Caco-2 (cell line): ENCODE measurements at regions not wholly inside any gene's neighbourhood (a gene's known extent, or its start where the extent isn't known, plus 50 kb on each side); places are given as distances from the start of the nearest gene placed in this dataset.

Source experiments
- BruUV-seq: library from RNA; stranded (reverse); fragments of 400-500 nt; replicated peaks from 2 replicates; lab custom pipeline; 2021; lab: Mats Ljungman, UMichigan
- CTCF ChIA-PET: fragments of 300-600 bp; sonication (Branson Sonifier 250); formaldehyde crosslinking; loops from one replicate; lab custom pipeline; 2022; ENCODE audit warnings: antibody characterized with exemption; lab: Charles Lee
- POLR2A ChIA-PET: fragments of 300-600 bp; sonication (Branson Sonifier 250); formaldehyde crosslinking; loops from one replicate; lab custom pipeline; 2022; ENCODE audit warnings: antibody characterized with exemption; lab: Charles Lee
- DNase-seq, 2 experiments: peaks; one replicate each; pipeline versions ENCODE4 v3.0.0 to v3.0.0-alpha.2; 2020 to 2022
- H3K27me3 ChIP-seq: replicated peaks from 2 replicates; pipeline ENCODE4 v1.6.0; 2011; ENCODE audit warnings: low read length; ENCODE audit not compliant: control insufficient read depth, insufficient read depth
- H3K36me3 ChIP-seq: 2 replicates; pipeline ENCODE4 v1.5.1; 2011; ENCODE audit warnings: low read length; ENCODE audit not compliant: control insufficient read depth, insufficient read depth
- H3K4me1 ChIP-seq: fragments of 250-450 bp; sonication (Bioruptor Pico); 2 replicates; pipeline ENCODE4 v1.5.1; 2020; ENCODE audit warnings: mild to moderate bottlenecking
- H3K4me3 ChIP-seq: 2 replicates; pipeline ENCODE4 v1.5.1; 2011; ENCODE audit warnings: low read depth, mild to moderate bottlenecking, control low read depth, low read length
- H3K9me3 ChIP-seq: fragments of 250-450 bp; sonication (Bioruptor Pico); 2 replicates; pipeline ENCODE4 v1.5.1; 2020; ENCODE audit warnings: mild to moderate bottlenecking, moderate library complexity
- H3K27ac Mint-ChIP-seq: one replicate; pipeline ENCODE4 v1.8.0; 2022; ENCODE audit warnings: mixed read lengths; ENCODE audit not compliant: unreplicated experiment
- H3K27me3 Mint-ChIP-seq: one replicate; pipeline ENCODE4 v1.8.0; 2022; ENCODE audit warnings: mixed read lengths; ENCODE audit not compliant: insufficient read depth, unreplicated experiment
- H3K36me3 Mint-ChIP-seq: one replicate; pipeline ENCODE4 v1.8.0; 2022; ENCODE audit warnings: mild to moderate bottlenecking, mixed read lengths; ENCODE audit not compliant: insufficient read depth, unreplicated experiment
- H3K4me1 Mint-ChIP-seq: one replicate; pipeline ENCODE4 v1.8.0; 2022; ENCODE audit warnings: low read depth, mixed read lengths; ENCODE audit not compliant: unreplicated experiment
- H3K4me3 Mint-ChIP-seq: one replicate; pipeline ENCODE4 v1.8.0; 2022; ENCODE audit warnings: mild to moderate bottlenecking, moderate library complexity, mixed read lengths; ENCODE audit not compliant: unreplicated experiment
- H3K9me3 Mint-ChIP-seq: one replicate; pipeline ENCODE4 v1.8.0; 2022; ENCODE audit warnings: mixed read lengths; ENCODE audit not compliant: unreplicated experiment
- intact Hi-C: fragments of 100-400 bp; cut with micrococcal nuclease; formaldehyde crosslinking; loops from one replicate; pipeline ENCODE4 v1.10.0; 2022; ENCODE audit not compliant: unreplicated experiment
- TF ChIP-seq, protein P1 (sequence below), 2 experiments: fragments of 200-600 bp in 1 of 2; IDR thresholded peaks; 1 replicate in 1 of 2; 2 replicates in 1 of 2; pipeline versions ENCODE4 v1.5.1 to v1.8.0; 2011 to 2022; ENCODE audit warnings: antibody characterized with exemption in 1 of 2, control low read depth in 1 of 2, inconsistent platforms in 1 of 2, low read depth in 1 of 2, low read length in 1 of 2, mild to moderate bottlenecking in 1 of 2, moderate library complexity in 1 of 2; ENCODE audit not compliant: insufficient read depth in 1 of 2, severe bottlenecking in 1 of 2, unreplicated experiment in 1 of 2

DNA sequence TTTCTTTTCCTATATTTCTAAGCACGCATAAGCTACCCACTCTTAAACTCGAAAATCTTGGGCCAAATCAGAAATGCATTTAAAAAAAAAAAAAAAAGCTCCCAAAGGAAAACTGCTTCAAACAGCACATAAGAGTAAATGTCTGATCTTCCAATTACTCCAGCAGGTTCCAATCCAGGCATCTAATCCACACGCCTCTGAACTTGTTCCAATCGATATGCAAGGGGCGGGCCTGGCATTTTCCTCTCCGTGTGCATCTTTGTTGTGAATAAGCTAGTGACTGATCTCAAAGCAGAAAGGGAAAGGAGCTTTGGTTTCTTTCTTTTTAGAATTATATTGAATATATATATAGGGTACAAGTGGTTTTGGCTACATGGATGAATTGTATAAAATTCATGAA, 365.5 kb downstream of the PRDM2 start:
- H3K27me3 Mint-ChIP-seq, result peaks cover 4% of the 10 kb centered on the region
- Histone ChIP-seq H3K36me3 (no peaks in the 10 kb centered on the region), H3K4me1 (no peaks in the 10 kb centered on the region), H3K4me3 (no peak overlapping the region), H3K27me3 (no peaks in the 10 kb centered on the region), H3K9me3 (no peaks in the 10 kb centered on the region)
- no TSS peak for BruUV-seq
- intact Hi-C loops, result no loop called here
- no peak overlapping the region for H3K4me3 Mint-ChIP-seq
- no peaks in the 10 kb centered on the region for H3K4me1 Mint-ChIP-seq
- ChIA-PET CTCF (no interaction called here), POLR2A (no interaction called here)
- H3K27ac Mint-ChIP-seq, result no peak overlapping the region
- TF ChIP-seq, protein P1, sequence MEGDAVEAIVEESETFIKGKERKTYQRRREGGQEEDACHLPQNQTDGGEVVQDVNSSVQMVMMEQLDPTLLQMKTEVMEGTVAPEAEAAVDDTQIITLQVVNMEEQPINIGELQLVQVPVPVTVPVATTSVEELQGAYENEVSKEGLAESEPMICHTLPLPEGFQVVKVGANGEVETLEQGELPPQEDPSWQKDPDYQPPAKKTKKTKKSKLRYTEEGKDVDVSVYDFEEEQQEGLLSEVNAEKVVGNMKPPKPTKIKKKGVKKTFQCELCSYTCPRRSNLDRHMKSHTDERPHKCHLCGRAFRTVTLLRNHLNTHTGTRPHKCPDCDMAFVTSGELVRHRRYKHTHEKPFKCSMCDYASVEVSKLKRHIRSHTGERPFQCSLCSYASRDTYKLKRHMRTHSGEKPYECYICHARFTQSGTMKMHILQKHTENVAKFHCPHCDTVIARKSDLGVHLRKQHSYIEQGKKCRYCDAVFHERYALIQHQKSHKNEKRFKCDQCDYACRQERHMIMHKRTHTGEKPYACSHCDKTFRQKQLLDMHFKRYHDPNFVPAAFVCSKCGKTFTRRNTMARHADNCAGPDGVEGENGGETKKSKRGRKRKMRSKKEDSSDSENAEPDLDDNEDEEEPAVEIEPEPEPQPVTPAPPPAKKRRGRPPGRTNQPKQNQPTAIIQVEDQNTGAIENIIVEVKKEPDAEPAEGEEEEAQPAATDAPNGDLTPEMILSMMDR (IDR thresholded peaks at IDR 0.05; ENCODE audit: insufficient read depth in 1 of 2, low read depth in 1 of 2, low read length in 1 of 2, severe bottlenecking in 1 of 2, unreplicated experiment in 1 of 2), result no peak
- no peaks in the 10 kb centered on the region for H3K9me3 Mint-ChIP-seq
- no peak for DNase-seq
- H3K36me3 Mint-ChIP-seq, result no peaks in the 10 kb centered on the region

DNA sequence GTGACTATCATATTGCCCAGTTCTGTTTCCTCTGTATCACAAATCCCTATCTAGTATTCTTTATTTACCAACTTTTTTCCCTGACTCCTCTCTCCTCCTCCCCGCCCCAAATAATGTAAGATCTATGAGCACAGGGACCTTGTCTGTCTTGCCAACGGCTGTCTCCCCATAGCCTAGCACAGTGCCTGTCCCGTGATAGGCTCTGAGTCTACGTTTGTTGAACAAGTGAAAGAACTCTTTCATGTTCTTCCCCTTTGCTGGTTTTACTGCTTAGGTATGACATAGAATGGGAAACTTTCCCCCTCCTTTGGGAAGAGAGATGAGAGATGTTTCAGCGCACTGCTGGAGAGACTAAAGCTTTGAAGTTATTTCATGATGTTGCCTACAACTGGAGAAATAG, 367.0 kb downstream of the PRDM2 start:
- no TSS peak for BruUV-seq
- no peaks in the 10 kb centered on the region for H3K9me3 Mint-ChIP-seq
- CTCF ChIA-PET, result no interaction called here
- no peaks in the 10 kb centered on the region for H3K36me3 Mint-ChIP-seq
- H3K36me3 ChIP-seq, result no peaks in the 10 kb centered on the region
- POLR2A ChIA-PET, result no interaction called here
- H3K27me3 Mint-ChIP-seq, result no peaks in the 10 kb centered on the region
- no peak for DNase-seq
- H3K27ac Mint-ChIP-seq, result no peak overlapping the region
- no peak overlapping the region for H3K4me3 Mint-ChIP-seq
- H3K4me1 Mint-ChIP-seq, result no peaks in the 10 kb centered on the region
- intact Hi-C loops, result no loop called here
- no peak overlapping the region for H3K4me3 ChIP-seq
- TF ChIP-seq, protein P1 (IDR thresholded peaks at IDR 0.05; ENCODE audit: insufficient read depth in 1 of 2, low read depth in 1 of 2, low read length in 1 of 2, severe bottlenecking in 1 of 2, unreplicated experiment in 1 of 2), result no peak
- no peaks in the 10 kb centered on the region for H3K9me3 ChIP-seq
- H3K27me3 ChIP-seq, result no peaks in the 10 kb centered on the region
- no peaks in the 10 kb centered on the region for H3K4me1 ChIP-seq

DNA sequence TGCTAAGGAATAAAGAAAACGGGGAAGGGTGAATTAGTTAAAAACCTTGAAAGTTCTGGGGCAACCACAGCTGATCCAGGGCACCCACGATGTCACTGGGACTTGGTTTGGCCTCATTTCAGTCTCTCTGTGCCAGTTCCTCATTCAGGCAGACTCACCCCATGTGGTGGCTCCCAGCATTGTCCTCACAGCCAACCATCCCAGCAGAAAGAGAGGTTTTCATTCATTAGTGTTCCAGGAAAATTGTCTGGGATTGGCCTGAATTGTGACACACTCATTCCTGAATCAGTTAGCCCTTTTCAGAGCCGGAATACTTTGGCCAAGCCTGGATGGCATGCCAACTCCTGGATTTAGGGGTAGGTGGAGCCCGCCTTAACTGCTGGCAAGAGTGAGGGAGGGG, 367.7 kb downstream of the PRDM2 start:
- ChIA-PET POLR2A (no interaction called here), CTCF (no interaction called here)
- DNase-seq, result no peak
- Mint-ChIP-seq H3K27ac (no peak overlapping the region), H3K4me3 (no peak overlapping the region), H3K36me3 (no peaks in the 10 kb centered on the region), H3K27me3 (no peaks in the 10 kb centered on the region), H3K4me1 (no peaks in the 10 kb centered on the region), H3K9me3 (no peaks in the 10 kb centered on the region)
- H3K36me3 ChIP-seq, result no peaks in the 10 kb centered on the region
- H3K4me1 ChIP-seq, result no peaks in the 10 kb centered on the region
- BruUV-seq, result no TSS peak
- no peaks in the 10 kb centered on the region for H3K27me3 ChIP-seq
- H3K9me3 ChIP-seq, result no peaks in the 10 kb centered on the region
- H3K4me3 ChIP-seq, result no peak overlapping the region
- TF ChIP-seq, protein P1 (IDR thresholded peaks at IDR 0.05; ENCODE audit: insufficient read depth in 1 of 2, low read depth in 1 of 2, low read length in 1 of 2, severe bottlenecking in 1 of 2, unreplicated experiment in 1 of 2), result no peak
- intact Hi-C loops, result no loop called here
